ENCODE measurements at regions not wholly inside any gene's neighbourhood (a gene's known extent, or its start where the extent isn't known, plus 50 kb on each side); places are given as distances from the start of the nearest gene placed in this dataset.

GRCh38 chr3:41138146-41138545 lies 61.2 kb upstream of the CTNNB1 start:
- Histone ChIP-seq H3K9me1 (ENCODE audit: control insufficient read depth, insufficient read depth, low read length) (no peaks in the 10 kb centered on the region), H3K4me2 (ENCODE audit: insufficient read depth, low read length) (no peak overlapping the region), H3K9ac (ENCODE audit: insufficient read depth in 1 of 2, low read depth in 2 of 2, low read length in 2 of 2) (no peak overlapping the region), H3K79me2 (ENCODE audit: control insufficient read depth, insufficient read depth, low read length) (no peaks in the 10 kb centered on the region), H3K27ac (ENCODE audit: extremely low read depth, low read depth, low read length) (no peak overlapping the region), H3K4me3 (no peak overlapping the region), H2AFZ (ENCODE audit: low read depth, low read length) (no peak overlapping the region), H3K9me3 (replicated peaks; ENCODE audit: control insufficient read depth, insufficient read depth, low read depth, low read length) (no peaks in the 10 kb centered on the region), H3K27me3 (ENCODE audit: control insufficient read depth in 2 of 2, insufficient read depth in 2 of 2, low read length in 2 of 2) (peaks cover 9 to 20% of the 10 kb centered on the region in 2 experiments; a peak in 3 of 5 replicates), H4K20me1 (replicated peaks; ENCODE audit: control insufficient read depth, insufficient read depth, low read length) (no peaks in the 10 kb centered on the region), H3K36me3 (ENCODE audit: control insufficient read depth, insufficient read depth, low read length) (no peaks in the 10 kb centered on the region), H3K4me1 (replicated peaks in 1 of 2; ENCODE audit: control insufficient read depth in 2 of 2, insufficient read depth in 2 of 2, low read length in 2 of 2) (no peaks in the 10 kb centered on the region)
- ATAC-seq (no peak), DNase-seq (ENCODE audit: extremely low read depth in 1 of 4, low spot score in 3 of 4) (no peak), FAIRE-seq (no peak)
- ChIA-PET POLR2A (interaction anchor here (0.6 to 1.4 kb wide), 3 partner anchors 9 to 460 kb away, joined by 3 to 7 read pairs (median 4); partner anchors contain the start of gene CTNNB1), CTCF (ENCODE audit: low intra/inter-chr PET ratio) (no interaction called here)
- in situ Hi-C loops (cut with MboI) = no loop called here
- intact Hi-C loops (cut with micrococcal nuclease) = no loop called here
- 0% methylated on average over 3 of the region's 3 CpGs for WGBS (ENCODE audit: insufficient coverage, low coverage, missing lambda C conversion rate)
- TF ChIP-seq GABPB2 (CRISPR knock-in tag; conservative IDR thresholded peaks at IDR 0.05) (no peak), NCOA1 (IDR thresholded peaks at IDR 0.05; ENCODE audit: low read depth) (no peak), SRF (CRISPR knock-in tag; IDR thresholded peaks at IDR 0.05) (no peak), LCOR (CRISPR knock-in tag; IDR thresholded peaks at IDR 0.05) (no peak), ZNF146 (CRISPR knock-in tag; IDR thresholded peaks at IDR 0.05; ENCODE audit: unreplicated experiment) (no peak), ZEB2 (IDR thresholded peaks at IDR 0.05) (no peak), ZFX (CRISPR knock-in tag; IDR thresholded peaks at IDR 0.05) (no peak), CUX1 (CRISPR knock-in tag; IDR thresholded peaks at IDR 0.05) (no peak), ZBTB17 (CRISPR knock-in tag; IDR thresholded peaks at IDR 0.05) (no peak), MNT (conservative IDR thresholded peaks at IDR 0.05) (no peak)
- BruUV-seq (replicated peaks) = no TSS peak
